Osteocyte (in vitro differentiated cells): ENCODE measurements at regions not wholly inside any gene's neighbourhood (a gene's known extent, or its start where the extent isn't known, plus 50 kb on each side); places are given as distances from the start of the nearest gene placed in this dataset.

ENCODE experiments used
- DNase-seq: peaks from one replicate; pipeline ENCODE4 v3.0.0; 2021; ENCODE audit warnings: mixed read lengths; ENCODE audit not compliant: unreplicated experiment; ENCODE audit errors: extremely low spot score
- H3K27ac Mint-ChIP-seq: one replicate; pipeline ENCODE4 v1.8.0; 2021; ENCODE audit warnings: mild to moderate bottlenecking, mixed read lengths; ENCODE audit not compliant: unreplicated experiment
- H3K27me3 Mint-ChIP-seq: one replicate; pipeline ENCODE4 v1.8.0; 2021; ENCODE audit warnings: mixed read lengths; ENCODE audit not compliant: unreplicated experiment
- H3K36me3 Mint-ChIP-seq: one replicate; pipeline ENCODE4 v1.8.0; 2021; ENCODE audit warnings: mixed read lengths; ENCODE audit not compliant: unreplicated experiment
- H3K4me1 Mint-ChIP-seq: one replicate; pipeline ENCODE4 v1.8.0; 2021; ENCODE audit warnings: mixed read lengths; ENCODE audit not compliant: unreplicated experiment
- H3K4me3 Mint-ChIP-seq: one replicate; pipeline ENCODE4 v1.8.0; 2021; ENCODE audit warnings: mild to moderate bottlenecking, moderate library complexity, mixed read lengths; ENCODE audit not compliant: unreplicated experiment
- H3K9me3 Mint-ChIP-seq: one replicate; pipeline ENCODE4 v1.8.0; 2021; ENCODE audit warnings: mixed read lengths; ENCODE audit not compliant: unreplicated experiment
- CTCF ChIP-seq: fragments of 200-600 bp; sonication (generic); IDR thresholded peaks from 2 replicates; pipeline ENCODE4 v1.5.0; 2021; ENCODE audit warnings: antibody characterized with exemption, mild to moderate bottlenecking, moderate library complexity

- Mint-ChIP-seq H3K4me3 (no peak overlapping the region), H3K27me3 (peaks cover 53% of the 10 kb centered on the region), H3K4me1 (no peaks in the 10 kb centered on the region), H3K36me3 (no peaks in the 10 kb centered on the region), H3K27ac (no peak overlapping the region), H3K9me3 (no peaks in the 10 kb centered on the region)
- no peak for TF ChIP-seq CTCF
- peak; percentile 36 for DNase-seq
These were observed 126.5 kb downstream of the VPREB1 start for GRCh38 chr22:22371031-22371541.

DNA sequence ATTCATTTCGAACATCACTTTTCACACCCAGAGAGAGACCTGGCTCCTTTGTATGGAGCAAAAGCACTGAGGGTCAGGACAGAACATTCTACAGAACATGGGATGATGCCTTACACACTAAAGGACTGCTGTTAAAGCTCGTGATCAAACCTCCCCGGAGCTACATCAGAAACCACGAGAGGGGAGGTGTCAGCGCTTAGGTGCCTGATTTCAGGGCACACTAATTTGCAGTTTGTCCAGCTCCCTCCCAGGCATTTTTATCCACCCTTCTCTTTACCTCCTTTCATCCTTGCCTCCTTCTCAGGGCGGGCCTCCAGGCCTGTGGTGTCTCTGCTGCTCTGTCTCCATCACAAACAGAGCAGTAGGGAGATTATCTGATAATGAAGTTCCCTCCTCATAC lies 127.5 kb downstream of the VPREB1 start:
- Mint-ChIP-seq H3K9me3 (no peaks in the 10 kb centered on the region), H3K27ac (no peak overlapping the region), H3K27me3 (peaks cover 53% of the 10 kb centered on the region), H3K4me1 (no peaks in the 10 kb centered on the region), H3K4me3 (no peak overlapping the region), H3K36me3 (no peaks in the 10 kb centered on the region)
- no peak for TF ChIP-seq CTCF
- DNase-seq = peak; percentile 44

DNA sequence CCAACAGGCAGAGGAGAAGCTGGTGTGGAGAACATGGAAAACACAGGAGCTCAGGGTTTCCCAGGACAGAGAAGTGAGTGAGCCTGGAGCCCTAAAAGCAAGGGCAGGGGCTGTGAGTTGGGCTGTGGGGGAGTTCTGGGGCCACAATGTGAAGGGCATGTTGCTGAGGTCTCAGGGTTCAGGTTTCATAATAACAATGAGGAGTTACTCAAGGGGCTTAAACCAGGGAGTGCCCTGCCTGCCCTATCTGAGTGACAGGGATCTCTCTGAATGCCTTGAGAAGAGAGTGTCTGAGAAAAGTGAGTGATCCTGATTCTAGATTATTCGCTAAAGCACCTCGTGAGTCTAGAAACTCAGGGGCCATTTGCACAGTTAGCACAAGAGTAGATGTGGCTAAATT lies 129.6 kb downstream of the VPREB1 start:
- Mint-ChIP-seq H3K4me3 (no peak overlapping the region), H3K27ac (no peak overlapping the region), H3K27me3 (peaks cover 49% of the 10 kb centered on the region), H3K9me3 (no peaks in the 10 kb centered on the region), H3K4me1 (no peaks in the 10 kb centered on the region), H3K36me3 (no peaks in the 10 kb centered on the region)
- TF ChIP-seq CTCF = no peak
- no peak for DNase-seq

DNA sequence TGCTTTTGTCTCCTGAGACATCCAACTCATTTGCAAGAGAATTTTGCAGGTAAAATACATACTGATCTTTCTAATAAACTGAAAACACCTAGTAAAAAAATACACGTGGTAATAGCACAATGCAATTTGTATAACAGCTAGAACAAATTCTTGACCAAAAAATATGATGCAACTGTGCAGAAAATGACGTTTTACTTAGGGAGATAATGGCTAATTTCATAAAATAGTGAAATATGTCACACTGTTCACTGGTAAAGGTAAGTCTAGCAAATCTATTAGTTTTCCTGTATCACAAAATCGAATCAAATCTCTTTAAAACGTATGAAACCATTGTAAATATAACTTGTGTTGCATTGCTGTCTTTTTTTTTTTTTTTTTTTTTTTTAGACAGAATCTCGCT lies 130.0 kb downstream of the VPREB1 start:
- H3K4me3 Mint-ChIP-seq = no peak overlapping the region
- H3K4me1 Mint-ChIP-seq = no peaks in the 10 kb centered on the region
- no peaks in the 10 kb centered on the region for H3K9me3 Mint-ChIP-seq
- H3K36me3 Mint-ChIP-seq = no peaks in the 10 kb centered on the region
- no peak overlapping the region for H3K27ac Mint-ChIP-seq
- DNase-seq = no peak
- TF ChIP-seq CTCF = no peak
- peaks cover 48% of the 10 kb centered on the region for H3K27me3 Mint-ChIP-seq

DNA sequence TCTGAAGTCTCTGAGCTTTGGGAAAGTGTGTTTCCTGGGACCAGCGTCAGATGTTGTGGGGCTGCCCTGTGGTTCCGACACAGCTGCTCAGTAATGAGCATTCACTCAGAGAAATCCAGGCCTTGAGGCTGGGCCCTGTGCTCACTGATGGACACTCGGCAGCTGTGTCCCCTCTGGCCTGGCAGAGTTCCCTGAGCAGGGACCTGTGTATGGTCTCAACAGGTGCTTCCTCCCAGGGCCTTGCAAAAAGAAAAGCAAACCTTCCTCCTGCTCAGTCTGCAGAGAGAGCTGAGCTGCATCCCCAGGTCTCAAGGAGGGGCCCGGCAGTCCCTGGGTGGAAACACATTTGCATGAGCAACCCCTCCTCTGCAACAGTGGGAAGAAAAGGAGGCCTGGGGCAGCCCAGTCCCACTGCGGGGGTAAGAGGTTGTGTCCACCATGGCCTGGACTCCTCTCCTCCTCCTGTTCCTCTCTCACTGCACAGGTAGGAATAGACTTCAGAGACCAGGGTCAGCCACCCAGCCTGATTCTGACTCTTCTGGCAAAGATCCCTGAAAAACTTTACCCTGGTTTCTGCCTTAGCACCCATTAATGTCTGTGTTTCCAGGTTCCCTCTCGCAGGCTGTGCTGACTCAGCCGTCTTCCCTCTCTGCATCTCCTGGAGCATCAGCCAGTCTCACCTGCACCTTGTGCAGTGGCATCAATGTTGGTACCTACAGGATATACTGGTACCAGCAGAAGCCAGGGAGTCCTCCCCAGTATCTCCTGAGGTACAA lies 131.2 kb downstream of the VPREB1 start:
- Mint-ChIP-seq H3K27me3 (peaks cover 48% of the 10 kb centered on the region), H3K27ac (no peak overlapping the region), H3K9me3 (no peaks in the 10 kb centered on the region), H3K4me3 (no peak overlapping the region), H3K4me1 (no peaks in the 10 kb centered on the region), H3K36me3 (no peaks in the 10 kb centered on the region)
- peak; percentile 81 for DNase-seq
- TF ChIP-seq CTCF = no peak
